ENCODE measurements at regions not wholly inside any gene's neighbourhood (a gene's known extent, or its start where the extent isn't known, plus 50 kb on each side); places are given as distances from the start of the nearest gene placed in this dataset.

DNA sequence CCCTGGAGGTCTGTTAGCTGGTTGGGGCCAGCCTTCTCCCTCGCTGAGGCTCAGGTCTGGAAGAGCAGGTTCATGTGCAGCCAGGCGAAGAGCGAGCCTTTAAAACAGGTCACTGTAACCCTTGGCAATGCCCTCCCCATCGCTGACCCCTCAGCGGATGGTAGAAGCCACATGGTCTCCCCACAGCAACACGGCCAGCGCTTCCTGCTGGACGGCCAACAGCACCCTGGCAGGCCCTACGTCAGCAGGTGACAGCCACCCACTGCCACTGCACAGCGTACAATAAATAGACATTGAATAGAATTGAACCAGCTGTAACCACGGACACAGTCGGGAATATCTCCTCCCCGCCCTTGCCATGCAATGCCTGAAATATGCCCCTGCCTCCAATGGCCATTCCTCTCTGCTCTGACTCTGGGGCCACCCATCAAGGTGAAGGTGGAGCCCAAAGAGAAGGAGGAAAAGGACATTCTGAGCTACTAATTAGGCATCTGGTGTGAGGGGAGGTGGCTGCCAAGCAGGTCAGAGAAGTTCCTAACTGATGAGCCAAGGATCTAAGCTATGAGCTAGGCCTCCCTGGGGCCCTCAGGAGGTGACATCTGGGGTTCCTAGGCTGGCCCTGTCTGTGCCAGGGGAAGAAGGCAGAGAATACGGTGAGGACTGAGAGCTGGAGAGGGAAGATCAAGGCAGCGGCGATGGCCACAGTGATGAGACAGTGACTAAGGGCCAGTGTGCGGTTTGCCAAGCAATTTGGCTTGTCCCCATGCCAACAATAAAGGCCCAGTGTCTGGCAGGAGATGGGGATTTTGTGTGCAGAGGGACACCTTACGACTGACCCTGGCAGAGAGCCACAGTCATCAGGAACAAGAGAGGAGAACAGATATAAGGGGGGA, 202.3 kb downstream of the BCOR start:
- Histone ChIP-seq H2AFZ (ENCODE audit: low read length) (no peak overlapping the region), H2AK5ac (ENCODE audit: insufficient read length, low read length) (no peak overlapping the region), H2BK120ac (ENCODE audit: low read depth, low read length, poor library complexity, severe bottlenecking) (no peak overlapping the region), H3K56ac (ENCODE audit: insufficient read length, low read depth, low read length) (no peak overlapping the region), H3K27me3 (ENCODE audit: insufficient read depth, low read length) (no peaks in the 10 kb centered on the region), H3K9me3 (ENCODE audit: control insufficient read depth, low read depth, low read length) (no peaks in the 10 kb centered on the region), H3K23me2 (ENCODE audit: insufficient read length, low read depth, low read length, poor library complexity, severe bottlenecking) (no peaks in the 10 kb centered on the region), H3K79me1 (ENCODE audit: insufficient read depth, low read depth, low read length, poor library complexity, severe bottlenecking) (no peaks in the 10 kb centered on the region), H2BK20ac (ENCODE audit: low read depth, low read length, poor library complexity, severe bottlenecking) (no peak overlapping the region), H3K27ac (ENCODE audit: insufficient read length, low read depth, low read length) (no peak overlapping the region), H3K4me1 (ENCODE audit: insufficient read depth, low read length) (peaks cover 6% of the 10 kb centered on the region; the same call in 1 of the 2 replicates), H4K91ac (ENCODE audit: insufficient read length, low read depth, low read length) (no peak overlapping the region), H3K4ac (ENCODE audit: low read depth, low read length) (no peak overlapping the region), H3K4me2 (ENCODE audit: insufficient read depth, insufficient read length, low read length) (no peak overlapping the region), H3K9ac (ENCODE audit: extremely low read depth, insufficient read length, low read length) (no peak overlapping the region), H2BK5ac (ENCODE audit: insufficient read length, low read length) (no peak overlapping the region), H2BK15ac (ENCODE audit: low read depth, low read length) (no peak overlapping the region), H3K23ac (ENCODE audit: insufficient read length, low read depth, low read length) (no peak overlapping the region), H3K18ac (ENCODE audit: insufficient read length, low read depth, low read length) (no peak overlapping the region), H3K79me2 (ENCODE audit: insufficient read depth, low read length) (no peaks in the 10 kb centered on the region), H4K20me1 (ENCODE audit: control insufficient read depth, insufficient read depth, insufficient read length) (no peaks in the 10 kb centered on the region), H3T11ph (ENCODE audit: low read length) (no peak overlapping the region), H2BK12ac (ENCODE audit: insufficient read length, low read depth, low read length) (no peak overlapping the region), H4K8ac (replicated peaks; ENCODE audit: insufficient read length, low read depth, low read length) (no peak overlapping the region), H4K5ac (ENCODE audit: insufficient read length, low read depth, low read length) (no peak overlapping the region), H3K14ac (ENCODE audit: insufficient read depth, low read length) (no peak overlapping the region)
- H3K36me3 Mint-ChIP-seq (ENCODE audit: insufficient read depth in 1 of 3, low read depth in 3 of 3), result peaks cover 0 to 5% (median 3%) of the 10 kb centered on the region in 3 experiments; a peak in 3 of 7 replicates
- no CpG with 5 or more reads among the region's 18 CpGs for WGBS (ENCODE audit: extremely low coverage, insufficient read length, low lambda C conversion rate)
- H3K9me3 Mint-ChIP-seq, result peaks cover 69 to 71% of the 10 kb centered on the region in 2 experiments
- H3K4me1 Mint-ChIP-seq, result peaks cover 34 to 48% of the 10 kb centered on the region in 2 experiments
- no peak for DNase-seq
- no peak overlapping the region; a peak in 1 of 5 replicates for H3K4me3 Mint-ChIP-seq
- TF ChIP-seq, protein P1, sequence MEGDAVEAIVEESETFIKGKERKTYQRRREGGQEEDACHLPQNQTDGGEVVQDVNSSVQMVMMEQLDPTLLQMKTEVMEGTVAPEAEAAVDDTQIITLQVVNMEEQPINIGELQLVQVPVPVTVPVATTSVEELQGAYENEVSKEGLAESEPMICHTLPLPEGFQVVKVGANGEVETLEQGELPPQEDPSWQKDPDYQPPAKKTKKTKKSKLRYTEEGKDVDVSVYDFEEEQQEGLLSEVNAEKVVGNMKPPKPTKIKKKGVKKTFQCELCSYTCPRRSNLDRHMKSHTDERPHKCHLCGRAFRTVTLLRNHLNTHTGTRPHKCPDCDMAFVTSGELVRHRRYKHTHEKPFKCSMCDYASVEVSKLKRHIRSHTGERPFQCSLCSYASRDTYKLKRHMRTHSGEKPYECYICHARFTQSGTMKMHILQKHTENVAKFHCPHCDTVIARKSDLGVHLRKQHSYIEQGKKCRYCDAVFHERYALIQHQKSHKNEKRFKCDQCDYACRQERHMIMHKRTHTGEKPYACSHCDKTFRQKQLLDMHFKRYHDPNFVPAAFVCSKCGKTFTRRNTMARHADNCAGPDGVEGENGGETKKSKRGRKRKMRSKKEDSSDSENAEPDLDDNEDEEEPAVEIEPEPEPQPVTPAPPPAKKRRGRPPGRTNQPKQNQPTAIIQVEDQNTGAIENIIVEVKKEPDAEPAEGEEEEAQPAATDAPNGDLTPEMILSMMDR (conservative IDR thresholded peaks at IDR 0.05), result no peak
- H3K27ac Mint-ChIP-seq, result no peak overlapping the region; a peak in 1 of 7 replicates
- H3K27me3 Mint-ChIP-seq (ENCODE audit: low read depth), result peaks cover 5% of the 10 kb centered on the region

Measured in H9 (cell line).